HL-60 (cell line): ENCODE measurements at regions not wholly inside any gene's neighbourhood (a gene's known extent, or its start where the extent isn't known, plus 50 kb on each side); places are given as distances from the start of the nearest gene placed in this dataset.
"Not testable (repeated sequence)": the region's sequence is repeated elsewhere in the genome, so short reads cannot be mapped to it uniquely, and the experiment has no call there.

Source experiments
- DNase-seq, 2 experiments: peaks; one replicate each; pipeline ENCODE4 v3.0.0-alpha.2; 2010 to 2020; ENCODE audit warnings: low read depth in 1 of 2, low spot score in 1 of 2
- H3K27ac ChIP-seq: fragments of 250-450 bp; sonication (Bioruptor Pico); replicated peaks from 2 replicates; pipeline ENCODE4 v1.5.1; 2020; ENCODE audit warnings: mild to moderate bottlenecking, moderate library complexity
- H3K27me3 ChIP-seq: fragments of 250-450 bp; sonication (Bioruptor Pico); 2 replicates; pipeline ENCODE4 v1.5.1; 2021; ENCODE audit warnings: mild to moderate bottlenecking, moderate library complexity; ENCODE audit not compliant: insufficient read depth, poor library complexity, severe bottlenecking
- H3K4me3 ChIP-seq: replicated peaks from 2 replicates; pipeline ENCODE4 v1.5.1; 2011; ENCODE audit warnings: mild to moderate bottlenecking, control low read depth, low read length; ENCODE audit not compliant: insufficient read depth
- CTCF ChIP-seq: IDR thresholded peaks from one replicate; pipeline ENCODE4 v1.5.1; 2011; ENCODE audit warnings: low read length, control low read depth, inconsistent platforms; ENCODE audit not compliant: insufficient read depth
- GABPA ChIP-seq: IDR thresholded peaks from 2 replicates; pipeline ENCODE4 v1.6.1; 2012; ENCODE audit warnings: low read depth
- POLR2AphosphoS5 ChIP-seq: IDR thresholded peaks from 2 replicates; pipeline ENCODE4 v1.6.1; 2012; ENCODE audit warnings: low read depth
- REST ChIP-seq: IDR thresholded peaks from 2 replicates; pipeline ENCODE4 v1.6.1; 2012; ENCODE audit warnings: low read depth; ENCODE audit not compliant: insufficient replicate concordance
- SPI1 ChIP-seq: IDR thresholded peaks from 2 replicates; pipeline ENCODE4 v1.6.1; 2012; ENCODE audit warnings: low read depth, mild to moderate bottlenecking, borderline replicate concordance

GRCh38 chr9:38171538-38171884 is 102.5 kb upstream of the SHB start:
- DNase-seq, result no peak
- TF ChIP-seq POLR2AphosphoS5 (no peak), GABPA (no peak), REST (no peak)
- Histone ChIP-seq H3K27ac (no peak overlapping the region), H3K4me3 (no peak overlapping the region), H3K27me3 (no peaks in the 10 kb centered on the region)

- H3K4me3 ChIP-seq, H3K27me3 ChIP-seq, H3K27ac ChIP-seq: not testable (repeated sequence)
- DNase-seq, result peak in 1 of 2 experiments; percentile 40
These were observed 101.9 kb upstream of the SHB start for GRCh38 chr9:38170763-38171537.

- not testable (repeated sequence) for H3K27me3 ChIP-seq, H3K27ac ChIP-seq, DNase-seq, H3K4me3 ChIP-seq
These were observed 101.1 kb upstream of the SHB start for GRCh38 chr9:38170155-38170554.

GRCh38 chr9:38166501-38166900 is 97.5 kb upstream of the SHB start:
- TF ChIP-seq REST (no peak), CTCF (no peak), SPI1 (no peak)
- Histone ChIP-seq H3K4me3 (no peak overlapping the region), H3K27me3 (no peaks in the 10 kb centered on the region), H3K27ac (no peak overlapping the region)
- no peak for DNase-seq

- no peak for DNase-seq
- TF ChIP-seq CTCF (no peak), SPI1 (no peak), GABPA (no peak), REST (no peak), POLR2AphosphoS5 (no peak)
- no peak overlapping the region for H3K4me3 ChIP-seq
These were observed 95.7 kb upstream of the SHB start for GRCh38 chr9:38164659-38165221.

More at GRCh38 chr9:38164659-38165221, 95.7 kb upstream of the SHB start:
- Histone ChIP-seq H3K27me3 (no peaks in the 10 kb centered on the region), H3K27ac (no peak overlapping the region)
